Liver (tissue), 3 donors: ENCODE measurements at regions not wholly inside any gene's neighbourhood (a gene's known extent, or its start where the extent isn't known, plus 50 kb on each side); places are given as distances from the start of the nearest gene placed in this dataset.

ENCODE experiments used
- CTCF ChIP-seq: fragments of 150-350 bp; IDR thresholded peaks from 2 replicates; pipeline ENCODE4 v1.5.1; 2017; ENCODE audit warnings: improper control_type of control experiment, low read depth, low read length; ENCODE audit not compliant: missing input control
- GABPA ChIP-seq, 2 donors: IDR thresholded peaks in 1 of 2; conservative IDR thresholded peaks in 1 of 2; 2 replicates each; pipeline ENCODE4 v1.6.1; 2016; ENCODE audit warnings: antibody characterized with exemption in 2 of 2, mild to moderate bottlenecking in 1 of 2, moderate library complexity in 1 of 2
- HNF4A ChIP-seq, 2 donors: conservative IDR thresholded peaks; 2 replicates each; pipeline ENCODE4 v1.6.1; 2016; ENCODE audit warnings: antibody characterized with exemption in 2 of 2, mild to moderate bottlenecking in 2 of 2
- JUND ChIP-seq, 2 donors: IDR thresholded peaks; 2 replicates each; pipeline ENCODE4 v1.6.1; 2016; ENCODE audit warnings: antibody characterized with exemption in 2 of 2
- MAX ChIP-seq: IDR thresholded peaks from 2 replicates; pipeline ENCODE4 v1.6.1; 2016; ENCODE audit warnings: antibody characterized with exemption
- RAD21 ChIP-seq, 2 donors: IDR thresholded peaks; 2 replicates each; pipeline ENCODE4 v1.6.1; 2016; ENCODE audit warnings: antibody characterized with exemption in 2 of 2, mild to moderate bottlenecking in 2 of 2
- SP1 ChIP-seq: IDR thresholded peaks from 2 replicates; pipeline ENCODE4 v1.6.1; 2018; ENCODE audit warnings: antibody characterized with exemption, mild to moderate bottlenecking
- TAF1 ChIP-seq: conservative IDR thresholded peaks from 2 replicates; pipeline ENCODE4 v1.6.1; 2016; ENCODE audit warnings: antibody characterized with exemption, mild to moderate bottlenecking
- ZBTB33 ChIP-seq: IDR thresholded peaks from 2 replicates; pipeline ENCODE4 v1.6.1; 2016; ENCODE audit warnings: antibody characterized with exemption
- donor health status: healthy.
- donor health status: healthy.

- TF ChIP-seq JUND (IDR thresholded peaks at IDR 0.05): no peak
- TF ChIP-seq CTCF: no peak
- TF ChIP-seq MAX: no peak
- no peak for TF ChIP-seq TAF1
- no peak for TF ChIP-seq ZBTB33
- TF ChIP-seq HNF4A (conservative IDR thresholded peaks at IDR 0.05): no peak
- TF ChIP-seq GABPA (IDR thresholded peaks at IDR 0.05 in 1 of 2, conservative IDR thresholded peaks at IDR 0.05 in 1 of 2): no peak
- no peak for TF ChIP-seq RAD21 (IDR thresholded peaks at IDR 0.05)
- TF ChIP-seq SP1: no peak
These were observed 182.8 kb upstream of the C1QTNF7 start for GRCh38 chr4:15245006-15245530.
